ENCODE measurements at regions not wholly inside any gene's neighbourhood (a gene's known extent, or its start where the extent isn't known, plus 50 kb on each side); places are given as distances from the start of the nearest gene placed in this dataset.

DNA sequence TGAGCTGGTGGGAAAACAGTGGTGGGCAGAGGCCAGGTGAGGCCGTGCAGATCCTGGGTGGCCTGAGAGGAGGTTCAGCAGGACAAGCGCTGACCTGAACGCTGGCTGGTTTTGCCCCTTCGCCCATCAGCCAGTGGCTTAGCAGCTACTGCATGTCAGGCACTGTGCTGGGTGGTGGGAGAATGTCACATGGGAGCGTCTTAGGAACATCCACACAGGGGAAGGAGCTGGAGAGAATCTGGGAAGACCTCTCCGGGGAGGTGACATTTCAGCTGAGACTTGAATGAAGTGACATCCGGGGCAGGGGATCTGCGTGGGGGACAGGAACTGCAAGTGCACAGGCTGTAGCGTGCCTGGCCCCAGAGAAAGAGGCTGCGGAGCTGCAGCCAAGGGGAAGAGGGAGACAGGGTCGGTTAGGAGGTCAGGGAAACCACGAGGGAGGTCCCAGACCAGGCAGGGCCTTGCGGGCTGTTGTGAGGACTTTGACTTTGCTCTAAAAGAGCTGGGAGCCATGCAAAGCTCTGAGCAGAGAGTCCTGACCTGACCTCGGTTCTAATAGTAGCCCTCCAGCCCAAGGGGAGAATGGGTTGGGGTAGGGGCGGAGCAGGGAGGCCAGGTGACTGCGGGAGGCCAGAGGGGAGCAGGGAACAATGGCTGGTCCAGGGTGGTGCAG, 156.8 kb upstream of the PTPN1 start:
- TF ChIP-seq CTCF (IDR thresholded peaks at IDR 0.05; ENCODE audit: low read depth, low read length), result no peak
- in situ Hi-C loops (cut with HindIII; ENCODE audit: low sequenced_read_pairs), result no loop called here
- H3K4me3 ChIP-seq (ENCODE audit: low read depth, low read length), result no peak overlapping the region
- DNase-seq (ENCODE audit: low read depth, low spot score), result no peak

DNA sequence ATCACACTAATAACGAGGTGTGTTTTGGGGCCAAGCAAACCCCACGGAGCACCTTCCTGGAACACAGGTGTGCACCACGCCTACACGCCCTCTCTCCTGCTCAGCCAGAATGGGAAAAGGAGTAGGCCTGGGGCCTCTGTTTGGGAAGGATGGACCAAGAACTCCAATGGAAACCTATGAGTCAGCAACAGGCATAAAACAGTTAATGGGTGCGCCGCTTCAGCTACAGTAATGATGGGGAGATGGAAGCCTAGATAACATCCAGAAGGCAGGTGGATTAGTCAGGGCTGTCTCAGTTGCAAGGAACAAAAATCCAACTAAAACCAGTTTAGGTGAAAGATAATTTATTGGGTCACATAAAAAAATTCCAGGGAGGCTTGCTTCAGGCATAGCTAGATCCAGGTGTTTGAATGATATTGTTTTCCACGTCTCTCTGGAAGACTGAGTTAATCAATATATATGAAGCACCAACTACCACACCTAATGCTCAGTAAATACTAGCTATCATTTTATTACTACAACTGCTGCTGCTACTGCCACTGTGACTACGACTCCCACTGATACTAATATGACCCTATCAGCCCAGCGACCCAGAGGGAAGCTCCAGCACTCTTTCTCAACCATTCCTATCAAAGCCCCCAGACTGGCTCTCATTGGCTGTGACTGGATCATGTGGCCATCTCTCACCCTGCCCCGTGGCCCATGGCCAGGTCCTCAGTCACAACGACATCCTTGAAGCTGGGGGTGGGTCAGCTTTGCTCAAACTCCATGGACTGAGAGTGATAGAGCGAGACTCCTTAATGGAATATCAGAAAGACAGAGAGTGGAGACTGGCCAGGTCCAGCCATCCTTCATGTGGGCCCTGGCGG, 155.2 kb upstream of the PTPN1 start:
- no peak overlapping the region for H3K4me3 ChIP-seq (ENCODE audit: low read depth, low read length)
- in situ Hi-C loops (cut with HindIII; ENCODE audit: low sequenced_read_pairs), result no loop called here
- no peak for TF ChIP-seq CTCF (IDR thresholded peaks at IDR 0.05; ENCODE audit: low read depth, low read length)
- DNase-seq (ENCODE audit: low read depth, low spot score), result no peak

- no peak overlapping the region for H3K4me3 ChIP-seq (ENCODE audit: low read depth, low read length)
- DNase-seq (ENCODE audit: low read depth, low spot score), result no peak
- in situ Hi-C loops (cut with HindIII; ENCODE audit: low sequenced_read_pairs), result no loop called here
- no peak for TF ChIP-seq CTCF (IDR thresholded peaks at IDR 0.05; ENCODE audit: low read depth, low read length)
Measured at GRCh38 chr20:50355590-50356524, 154.3 kb upstream of the PTPN1 start.

DNA sequence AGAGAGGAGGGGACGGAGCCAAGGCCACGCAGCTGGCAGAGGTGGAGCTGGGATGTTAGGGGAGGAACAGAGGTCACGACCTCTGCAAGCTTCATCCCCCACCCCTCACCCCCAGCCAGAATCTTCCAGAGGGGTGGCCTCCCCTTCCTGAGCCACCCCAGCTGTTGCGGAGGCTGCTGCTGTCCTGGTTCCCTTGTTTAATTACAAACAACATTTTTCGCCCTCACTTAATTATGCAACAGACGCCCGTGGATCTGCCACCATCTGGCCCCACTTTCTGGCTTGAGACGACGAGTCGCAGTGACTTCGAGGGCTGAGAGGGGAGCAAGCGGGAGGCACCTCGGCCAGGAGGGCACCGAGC, 153.7 kb upstream of the PTPN1 start:
- DNase-seq (ENCODE audit: low read depth, low spot score), result no peak
- H3K4me3 ChIP-seq (ENCODE audit: low read depth, low read length), result no peak overlapping the region
- TF ChIP-seq CTCF (IDR thresholded peaks at IDR 0.05; ENCODE audit: low read depth, low read length), result no peak
- in situ Hi-C loops (cut with HindIII; ENCODE audit: low sequenced_read_pairs), result no loop called here

- DNase-seq (ENCODE audit: low read depth, low spot score), result no peak
- in situ Hi-C loops (cut with HindIII; ENCODE audit: low sequenced_read_pairs), result no loop called here
- no peak for TF ChIP-seq CTCF (IDR thresholded peaks at IDR 0.05; ENCODE audit: low read depth, low read length)
- H3K4me3 ChIP-seq (ENCODE audit: low read depth, low read length), result no peak overlapping the region
Measured at GRCh38 chr20:50356962-50357782, 153.0 kb upstream of the PTPN1 start.

Measured in astrocyte of the spinal cord (primary cell).